ENCODE measurements at regions not wholly inside any gene's neighbourhood (a gene's known extent, or its start where the extent isn't known, plus 50 kb on each side); places are given as distances from the start of the nearest gene placed in this dataset.

DNA sequence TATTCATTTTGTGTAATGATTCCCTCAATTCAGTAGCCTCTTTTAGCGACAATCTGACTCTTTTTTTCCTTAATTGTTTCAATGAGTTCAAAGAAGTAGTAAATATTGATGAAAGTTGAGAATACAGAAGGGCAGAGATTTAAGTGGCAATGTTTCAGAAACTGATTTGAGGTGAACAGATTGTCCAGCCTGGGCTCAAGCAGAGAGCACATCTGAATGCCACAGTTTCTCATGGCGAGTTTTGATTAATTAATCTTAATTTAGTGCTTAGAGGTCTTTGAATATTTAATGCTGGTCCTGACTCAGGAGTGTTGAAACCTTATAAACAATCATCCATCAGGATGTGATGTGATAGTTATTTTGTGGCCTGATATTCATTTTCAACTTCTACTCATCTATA is 890.7 kb upstream of the SLITRK6 start:
- no peak overlapping the region for H3K4me3 ChIP-seq (ENCODE audit: low read depth, low read length)
- TF ChIP-seq, protein P1, sequence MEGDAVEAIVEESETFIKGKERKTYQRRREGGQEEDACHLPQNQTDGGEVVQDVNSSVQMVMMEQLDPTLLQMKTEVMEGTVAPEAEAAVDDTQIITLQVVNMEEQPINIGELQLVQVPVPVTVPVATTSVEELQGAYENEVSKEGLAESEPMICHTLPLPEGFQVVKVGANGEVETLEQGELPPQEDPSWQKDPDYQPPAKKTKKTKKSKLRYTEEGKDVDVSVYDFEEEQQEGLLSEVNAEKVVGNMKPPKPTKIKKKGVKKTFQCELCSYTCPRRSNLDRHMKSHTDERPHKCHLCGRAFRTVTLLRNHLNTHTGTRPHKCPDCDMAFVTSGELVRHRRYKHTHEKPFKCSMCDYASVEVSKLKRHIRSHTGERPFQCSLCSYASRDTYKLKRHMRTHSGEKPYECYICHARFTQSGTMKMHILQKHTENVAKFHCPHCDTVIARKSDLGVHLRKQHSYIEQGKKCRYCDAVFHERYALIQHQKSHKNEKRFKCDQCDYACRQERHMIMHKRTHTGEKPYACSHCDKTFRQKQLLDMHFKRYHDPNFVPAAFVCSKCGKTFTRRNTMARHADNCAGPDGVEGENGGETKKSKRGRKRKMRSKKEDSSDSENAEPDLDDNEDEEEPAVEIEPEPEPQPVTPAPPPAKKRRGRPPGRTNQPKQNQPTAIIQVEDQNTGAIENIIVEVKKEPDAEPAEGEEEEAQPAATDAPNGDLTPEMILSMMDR (IDR thresholded peaks at IDR 0.05; ENCODE audit: low read depth, low read length, missing control alignments): no peak
- DNase-seq (ENCODE audit: low read depth): no peak

DNA sequence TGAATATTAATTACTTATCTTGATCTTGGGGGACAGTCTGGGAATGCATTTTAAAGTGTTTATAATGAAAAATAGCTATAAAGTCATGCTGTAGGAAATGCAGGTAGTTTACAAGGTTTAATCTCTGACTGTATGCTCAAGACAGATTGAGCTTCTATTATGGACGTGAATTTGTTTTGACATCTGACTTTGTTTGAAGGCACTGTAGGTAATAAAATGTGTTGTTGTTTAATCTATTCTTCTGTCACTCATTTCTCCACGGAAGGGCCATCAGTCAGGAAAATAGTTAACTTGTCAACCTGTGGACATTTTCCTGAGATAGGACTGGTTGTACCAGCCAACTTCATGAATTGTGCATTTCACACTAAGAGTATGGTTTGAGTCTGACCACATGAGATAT is 893.1 kb upstream of the SLITRK6 start:
- no peak overlapping the region for H3K4me3 ChIP-seq (ENCODE audit: low read depth, low read length)
- TF ChIP-seq, protein P1 (IDR thresholded peaks at IDR 0.05; ENCODE audit: low read depth, low read length, missing control alignments): no peak
- DNase-seq (ENCODE audit: low read depth): no peak

GRCh38 chr13:86710013-86710412 is 910.8 kb upstream of the SLITRK6 start:
- TF ChIP-seq, protein P1 (IDR thresholded peaks at IDR 0.05; ENCODE audit: low read depth, low read length, missing control alignments): no peak
- H3K4me3 ChIP-seq (ENCODE audit: low read depth, low read length): no peak overlapping the region
- no peak for DNase-seq (ENCODE audit: low read depth)

DNA sequence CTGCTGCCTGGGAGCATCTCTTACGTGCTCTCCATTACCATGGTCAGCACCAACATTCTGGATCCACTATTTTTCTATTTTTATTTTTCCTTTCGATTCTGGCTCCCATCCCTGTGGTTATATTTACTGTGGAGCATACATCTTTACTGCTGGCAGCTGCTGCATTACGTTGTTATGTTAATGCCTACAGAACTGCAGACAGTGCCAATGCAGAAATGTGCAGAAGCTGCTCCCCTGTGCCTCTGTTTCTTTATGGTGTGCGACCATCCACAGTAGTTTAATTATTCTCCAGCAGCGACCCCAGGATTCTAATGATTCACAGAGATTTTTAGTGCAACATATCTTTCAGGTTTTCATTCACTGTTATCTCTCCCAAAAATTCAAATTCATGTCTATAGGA is 911.7 kb upstream of the SLITRK6 start:
- no peak for DNase-seq (ENCODE audit: low read depth)
- TF ChIP-seq, protein P1 (IDR thresholded peaks at IDR 0.05; ENCODE audit: low read depth, low read length, missing control alignments): no peak
- no peak overlapping the region for H3K4me3 ChIP-seq (ENCODE audit: low read depth, low read length)

GRCh38 chr13:86714495-86714894 is 915.3 kb upstream of the SLITRK6 start:
- TF ChIP-seq, protein P1 (IDR thresholded peaks at IDR 0.05; ENCODE audit: low read depth, low read length, missing control alignments): no peak
- DNase-seq (ENCODE audit: low read depth): no peak
- no peak overlapping the region for H3K4me3 ChIP-seq (ENCODE audit: low read depth, low read length)

DNA sequence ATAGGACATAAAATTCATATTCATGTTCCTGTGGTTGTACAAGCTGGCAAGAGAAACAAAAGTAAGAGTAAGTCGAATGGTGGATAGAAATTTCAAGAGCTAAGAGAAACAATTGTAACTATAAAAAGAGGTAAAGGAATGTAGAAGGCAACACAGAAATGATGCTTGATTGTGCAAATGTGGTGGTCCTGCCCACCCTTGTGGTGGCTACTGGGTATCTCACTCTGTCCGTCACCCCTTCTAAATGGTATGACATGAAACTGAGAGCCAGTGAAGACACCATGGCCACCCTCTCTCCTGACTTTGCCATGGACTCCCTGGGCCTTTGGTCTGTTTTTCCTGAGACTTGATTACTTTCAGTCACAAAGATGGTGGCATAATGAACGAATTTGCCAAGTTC is 925.9 kb upstream of the SLITRK6 start:
- no peak overlapping the region for H3K4me3 ChIP-seq (ENCODE audit: low read depth, low read length)
- TF ChIP-seq, protein P1 (IDR thresholded peaks at IDR 0.05; ENCODE audit: low read depth, low read length, missing control alignments): no peak
- DNase-seq (ENCODE audit: low read depth): no peak

GRCh38 chr13:86729206-86729605 is 930.0 kb upstream of the SLITRK6 start:
- TF ChIP-seq, protein P1 (IDR thresholded peaks at IDR 0.05; ENCODE audit: low read depth, low read length, missing control alignments): no peak
- no peak for DNase-seq (ENCODE audit: low read depth)
- H3K4me3 ChIP-seq (ENCODE audit: low read depth, low read length): no peak overlapping the region
